ENCODE measurements at regions not wholly inside any gene's neighbourhood (a gene's known extent, or its start where the extent isn't known, plus 50 kb on each side); places are given as distances from the start of the nearest gene placed in this dataset.

DNA sequence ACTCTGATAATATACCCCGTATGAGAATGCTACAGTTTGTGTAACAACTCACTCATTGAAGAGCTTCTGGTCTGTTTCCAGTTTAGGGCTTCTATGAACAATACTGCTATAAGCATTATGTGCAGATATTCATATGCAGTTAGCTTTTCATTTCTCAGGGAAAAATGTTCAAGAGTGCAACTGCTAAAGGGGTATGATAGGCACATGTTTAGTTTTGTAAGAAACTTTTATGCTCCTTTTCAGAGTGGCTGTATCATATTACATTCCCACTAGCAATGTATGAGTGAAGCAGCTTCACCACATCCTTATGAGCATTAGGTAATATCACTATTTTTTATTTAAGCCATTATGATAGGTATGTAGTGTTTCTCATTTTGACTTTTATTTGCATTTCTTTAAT is 182.6 kb upstream of the CXCL12 start:
- Histone ChIP-seq H4K20me1 (ENCODE audit: low read depth, low read length) (no peaks in the 10 kb centered on the region), H3K9me2 (replicated peaks; ENCODE audit: insufficient read depth, low read length) (no peaks in the 10 kb centered on the region), H3F3A (ENCODE audit: insufficient read depth) (no peaks in the 10 kb centered on the region), H3K27ac (ENCODE audit: low read depth, low read length) (no peak overlapping the region), H2AFZ (ENCODE audit: low read depth, low read length, severe bottlenecking) (no peak overlapping the region), H3K4me3 (ENCODE audit: insufficient read depth, low read length, poor library complexity, severe bottlenecking) (no peak overlapping the region), H3K36me3 (ENCODE audit: low read length) (no peaks in the 10 kb centered on the region), H3K9ac (ENCODE audit: low read length) (no peak overlapping the region), H3K27me3 (ENCODE audit: low read length) (no peaks in the 10 kb centered on the region), H3K79me2 (ENCODE audit: insufficient read depth, low read length) (no peaks in the 10 kb centered on the region), H3K4me2 (ENCODE audit: low read depth, low read length, poor library complexity, severe bottlenecking) (no peak overlapping the region), H3K9me3 (ENCODE audit: insufficient read depth, low read length) (no peaks in the 10 kb centered on the region)
- TF ChIP-seq, protein P1, sequence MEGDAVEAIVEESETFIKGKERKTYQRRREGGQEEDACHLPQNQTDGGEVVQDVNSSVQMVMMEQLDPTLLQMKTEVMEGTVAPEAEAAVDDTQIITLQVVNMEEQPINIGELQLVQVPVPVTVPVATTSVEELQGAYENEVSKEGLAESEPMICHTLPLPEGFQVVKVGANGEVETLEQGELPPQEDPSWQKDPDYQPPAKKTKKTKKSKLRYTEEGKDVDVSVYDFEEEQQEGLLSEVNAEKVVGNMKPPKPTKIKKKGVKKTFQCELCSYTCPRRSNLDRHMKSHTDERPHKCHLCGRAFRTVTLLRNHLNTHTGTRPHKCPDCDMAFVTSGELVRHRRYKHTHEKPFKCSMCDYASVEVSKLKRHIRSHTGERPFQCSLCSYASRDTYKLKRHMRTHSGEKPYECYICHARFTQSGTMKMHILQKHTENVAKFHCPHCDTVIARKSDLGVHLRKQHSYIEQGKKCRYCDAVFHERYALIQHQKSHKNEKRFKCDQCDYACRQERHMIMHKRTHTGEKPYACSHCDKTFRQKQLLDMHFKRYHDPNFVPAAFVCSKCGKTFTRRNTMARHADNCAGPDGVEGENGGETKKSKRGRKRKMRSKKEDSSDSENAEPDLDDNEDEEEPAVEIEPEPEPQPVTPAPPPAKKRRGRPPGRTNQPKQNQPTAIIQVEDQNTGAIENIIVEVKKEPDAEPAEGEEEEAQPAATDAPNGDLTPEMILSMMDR (IDR thresholded peaks at IDR 0.05; ENCODE audit: insufficient read depth, low read length, poor library complexity, severe bottlenecking): no peak
- no peak for TF ChIP-seq EZH2phosphoT487 (conservative IDR thresholded peaks at IDR 0.05; ENCODE audit: low read length)

DNA sequence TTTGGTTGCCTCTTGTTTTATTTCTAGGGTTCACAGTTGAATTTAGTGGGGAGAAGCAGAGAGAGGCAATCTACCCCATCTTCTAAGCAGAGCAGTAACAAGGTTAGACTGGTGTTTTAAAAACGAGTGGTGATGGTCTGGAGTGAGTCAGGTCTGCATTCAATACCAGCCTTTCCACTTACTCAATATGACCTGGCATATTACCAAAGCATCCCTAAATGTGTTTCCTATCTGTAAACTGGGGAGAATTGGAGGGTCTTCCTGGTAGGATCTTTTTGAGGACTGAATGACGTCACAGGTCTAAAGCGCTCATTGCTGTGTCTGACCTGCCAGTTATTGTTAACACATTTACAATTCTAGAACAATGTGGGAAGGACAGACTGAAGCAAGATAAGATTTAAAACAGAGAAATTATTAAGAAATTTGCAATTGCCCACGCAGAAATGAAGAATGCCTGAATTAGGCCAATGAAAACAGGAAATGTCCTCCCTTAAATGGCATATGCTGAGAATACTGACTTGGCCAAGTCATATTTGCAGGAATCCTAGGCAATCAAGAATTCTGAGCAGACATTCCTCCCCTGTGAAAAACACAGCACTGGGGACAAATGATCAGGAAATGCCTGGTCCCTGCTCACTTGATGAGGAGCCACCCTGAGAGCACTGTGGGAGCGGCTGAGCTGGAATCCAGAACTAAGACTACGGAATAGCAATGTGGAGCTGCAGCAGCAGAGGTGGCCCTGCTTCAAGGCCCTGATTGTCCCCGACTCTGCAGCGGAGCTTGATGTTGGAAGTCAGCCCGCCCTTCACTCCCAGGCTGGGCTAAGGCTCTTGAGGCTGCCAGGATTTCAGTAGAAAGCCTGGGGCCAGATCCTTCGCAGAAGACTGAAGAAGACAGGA is 184.5 kb upstream of the CXCL12 start:
- Histone ChIP-seq H3K79me2 (ENCODE audit: insufficient read depth, low read length) (no peaks in the 10 kb centered on the region), H3F3A (ENCODE audit: insufficient read depth) (no peaks in the 10 kb centered on the region), H3K4me2 (ENCODE audit: low read depth, low read length, poor library complexity, severe bottlenecking) (no peak overlapping the region), H3K4me3 (ENCODE audit: insufficient read depth, low read length, poor library complexity, severe bottlenecking) (no peak overlapping the region), H3K27ac (ENCODE audit: low read depth, low read length) (no peak overlapping the region), H3K27me3 (ENCODE audit: low read length) (no peaks in the 10 kb centered on the region), H2AFZ (ENCODE audit: low read depth, low read length, severe bottlenecking) (no peak overlapping the region), H3K9me2 (replicated peaks; ENCODE audit: insufficient read depth, low read length) (no peaks in the 10 kb centered on the region), H3K36me3 (ENCODE audit: low read length) (no peaks in the 10 kb centered on the region), H3K9me3 (ENCODE audit: insufficient read depth, low read length) (no peaks in the 10 kb centered on the region), H4K20me1 (ENCODE audit: low read depth, low read length) (no peaks in the 10 kb centered on the region), H3K9ac (ENCODE audit: low read length) (no peak overlapping the region)
- TF ChIP-seq, protein P1 (IDR thresholded peaks at IDR 0.05; ENCODE audit: insufficient read depth, low read length, poor library complexity, severe bottlenecking): no peak
- no peak for TF ChIP-seq EZH2phosphoT487 (conservative IDR thresholded peaks at IDR 0.05; ENCODE audit: low read length)

DNA sequence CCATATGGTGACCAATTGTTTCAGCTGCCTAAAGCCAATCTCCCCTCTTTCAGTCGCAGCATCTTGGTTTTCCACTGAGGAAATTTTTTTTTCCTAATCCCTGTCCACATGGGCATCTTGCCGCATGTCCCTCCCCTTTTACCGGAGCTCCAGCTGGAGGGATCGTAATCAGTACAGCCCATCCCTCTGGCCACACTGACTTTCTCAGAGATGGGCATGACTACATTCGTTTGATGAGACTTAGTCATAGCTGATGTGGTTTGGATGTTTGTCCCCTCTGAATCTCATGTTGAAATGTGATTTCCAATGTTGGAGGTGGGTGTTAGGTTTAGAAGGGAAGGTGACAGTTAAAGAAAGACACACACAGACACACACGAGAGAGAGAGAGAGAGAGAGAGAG is 186.8 kb upstream of the CXCL12 start:
- Histone ChIP-seq H3F3A (ENCODE audit: insufficient read depth) (no peaks in the 10 kb centered on the region), H3K9me2 (replicated peaks; ENCODE audit: insufficient read depth, low read length) (no peaks in the 10 kb centered on the region), H3K9ac (ENCODE audit: low read length) (no peak overlapping the region), H3K27me3 (ENCODE audit: low read length) (no peaks in the 10 kb centered on the region), H4K20me1 (ENCODE audit: low read depth, low read length) (no peaks in the 10 kb centered on the region), H3K9me3 (ENCODE audit: insufficient read depth, low read length) (no peaks in the 10 kb centered on the region), H2AFZ (ENCODE audit: low read depth, low read length, severe bottlenecking) (no peak overlapping the region), H3K4me3 (ENCODE audit: insufficient read depth, low read length, poor library complexity, severe bottlenecking) (no peak overlapping the region), H3K36me3 (ENCODE audit: low read length) (no peaks in the 10 kb centered on the region), H3K79me2 (ENCODE audit: insufficient read depth, low read length) (no peaks in the 10 kb centered on the region), H3K27ac (ENCODE audit: low read depth, low read length) (no peak overlapping the region), H3K4me2 (ENCODE audit: low read depth, low read length, poor library complexity, severe bottlenecking) (no peak overlapping the region)
- TF ChIP-seq, protein P1 (IDR thresholded peaks at IDR 0.05; ENCODE audit: insufficient read depth, low read length, poor library complexity, severe bottlenecking): no peak
- no peak for TF ChIP-seq EZH2phosphoT487 (conservative IDR thresholded peaks at IDR 0.05; ENCODE audit: low read length)
